H9 (cell line): ENCODE measurements at regions not wholly inside any gene's neighbourhood (a gene's known extent, or its start where the extent isn't known, plus 50 kb on each side); places are given as distances from the start of the nearest gene placed in this dataset.

ENCODE experiments used
- DNase-seq: peaks from one replicate; pipeline ENCODE4 v3.0.0-alpha.2; 2017
- H2AFZ ChIP-seq: one replicate; pipeline ENCODE4 v1.6.1; 2013; ENCODE audit warnings: mild to moderate bottlenecking, low read length, control low read depth, moderate library complexity
- H2AK5ac ChIP-seq: 2 replicates; pipeline ENCODE4 v1.6.1; 2013; ENCODE audit warnings: low read length, control low read depth, mixed read lengths; ENCODE audit not compliant: insufficient read length
- H2BK120ac ChIP-seq: one replicate; pipeline ENCODE4 v1.6.1; 2013; ENCODE audit warnings: low read depth, mild to moderate bottlenecking, low read length, control low read depth, inconsistent platforms; ENCODE audit not compliant: poor library complexity, severe bottlenecking
- H2BK12ac ChIP-seq: 2 replicates; pipeline ENCODE4 v1.6.1; 2013; ENCODE audit warnings: low read length, control low read depth, mixed read lengths, low read depth; ENCODE audit not compliant: insufficient read length
- H2BK15ac ChIP-seq: 2 replicates; pipeline ENCODE4 v1.6.1; 2013; ENCODE audit warnings: low read depth, low read length, control low read depth
- H2BK20ac ChIP-seq: one replicate; pipeline ENCODE4 v1.6.1; 2013; ENCODE audit warnings: low read depth, mild to moderate bottlenecking, low read length, control low read depth, inconsistent platforms; ENCODE audit not compliant: poor library complexity, severe bottlenecking
- H2BK5ac ChIP-seq: 2 replicates; pipeline ENCODE4 v1.6.1; 2013; ENCODE audit warnings: low read length, control low read depth, mixed read lengths; ENCODE audit not compliant: insufficient read length
- H3K14ac ChIP-seq: 2 replicates; pipeline ENCODE4 v1.6.1; 2013; ENCODE audit warnings: low read length, control low read depth; ENCODE audit not compliant: insufficient read depth
- H3K18ac ChIP-seq: 2 replicates; pipeline ENCODE4 v1.6.1; 2013; ENCODE audit warnings: low read depth, mild to moderate bottlenecking, mixed read lengths, low read length, control low read depth; ENCODE audit not compliant: insufficient read length
- H3K23ac ChIP-seq: 2 replicates; pipeline ENCODE4 v1.6.1; 2013; ENCODE audit warnings: low read length, control low read depth, mixed read lengths, low read depth; ENCODE audit not compliant: insufficient read length
- H3K23me2 ChIP-seq: 2 replicates; pipeline ENCODE4 v1.6.1; 2013; ENCODE audit warnings: low read depth, mild to moderate bottlenecking, mixed read lengths, low read length, control low read depth; ENCODE audit not compliant: insufficient read length, poor library complexity, severe bottlenecking
- H3K27ac ChIP-seq: 2 replicates; pipeline ENCODE4 v1.5.1; 2013; ENCODE audit warnings: low read length, control low read depth, mixed read lengths, low read depth; ENCODE audit not compliant: insufficient read length
- H3K27me3 ChIP-seq: 2 replicates; pipeline ENCODE4 v1.6.1; 2013; ENCODE audit warnings: low read length, control low read depth, inconsistent platforms; ENCODE audit not compliant: insufficient read depth
- H3K4ac ChIP-seq: 2 replicates; pipeline ENCODE4 v1.6.1; 2013; ENCODE audit warnings: low read depth, mild to moderate bottlenecking, control low read depth, inconsistent platforms, low read length, moderate library complexity
- H3K4me1 ChIP-seq: 2 replicates; pipeline ENCODE4 v1.6.1; 2013; ENCODE audit warnings: low read length, control low read depth, inconsistent platforms; ENCODE audit not compliant: insufficient read depth
- H3K4me2 ChIP-seq: 2 replicates; pipeline ENCODE4 v1.6.1; 2013; ENCODE audit warnings: low read length, control low read depth, mixed read lengths; ENCODE audit not compliant: insufficient read length, insufficient read depth
- H3K56ac ChIP-seq: 2 replicates; pipeline ENCODE4 v1.6.1; 2013; ENCODE audit warnings: low read depth, mild to moderate bottlenecking, mixed read lengths, low read length, control low read depth; ENCODE audit not compliant: insufficient read length
- H3K79me1 ChIP-seq: 2 replicates; pipeline ENCODE4 v1.6.1; 2013; ENCODE audit warnings: low read depth, mild to moderate bottlenecking, moderate library complexity, low read length, control low read depth, inconsistent platforms; ENCODE audit not compliant: insufficient read depth, poor library complexity, severe bottlenecking
- H3K79me2 ChIP-seq: 2 replicates; pipeline ENCODE4 v1.6.1; 2013; ENCODE audit warnings: low read length, control low read depth, inconsistent platforms; ENCODE audit not compliant: insufficient read depth
- H3K9ac ChIP-seq: 2 replicates; pipeline ENCODE4 v1.6.1; 2013; ENCODE audit warnings: low read length, control low read depth, mixed read lengths; ENCODE audit not compliant: insufficient read length; ENCODE audit errors: extremely low read depth
- H3K9me3 ChIP-seq: one replicate; pipeline ENCODE4 v1.6.1; 2013; ENCODE audit warnings: low read depth, low read length, inconsistent platforms; ENCODE audit not compliant: control insufficient read depth
- H3T11ph ChIP-seq: one replicate; pipeline ENCODE4 v1.6.1; 2013; ENCODE audit warnings: mild to moderate bottlenecking, low read length, control low read depth, inconsistent platforms
- H4K20me1 ChIP-seq: one replicate; pipeline ENCODE4 v1.6.1; 2013; ENCODE audit not compliant: control insufficient read depth, insufficient read length, insufficient read depth
- H4K5ac ChIP-seq: 2 replicates; pipeline ENCODE4 v1.6.1; 2013; ENCODE audit warnings: low read depth, mild to moderate bottlenecking, mixed read lengths, low read length, control low read depth; ENCODE audit not compliant: insufficient read length
- H4K8ac ChIP-seq: replicated peaks from 2 replicates; pipeline ENCODE4 v1.6.1; 2013; ENCODE audit warnings: low read length, control low read depth, mixed read lengths, low read depth; ENCODE audit not compliant: insufficient read length
- H4K91ac ChIP-seq: 2 replicates; pipeline ENCODE4 v1.6.1; 2013; ENCODE audit warnings: low read depth, mild to moderate bottlenecking, moderate library complexity, mixed read lengths, low read length, control low read depth; ENCODE audit not compliant: insufficient read length
- H3K27ac Mint-ChIP-seq, 3 experiments: 2 replicates in 2 of 3; 3 replicates in 1 of 3; pipeline ENCODE4 v1.8.0; 2020 to 2021; ENCODE audit warnings: mixed read lengths in 3 of 3, mild to moderate bottlenecking in 1 of 3, moderate library complexity in 1 of 3
- H3K27me3 Mint-ChIP-seq: 2 replicates; pipeline ENCODE4 v1.8.0; 2021; ENCODE audit warnings: low read depth, mild to moderate bottlenecking, moderate library complexity, mixed read lengths
- H3K36me3 Mint-ChIP-seq, 3 experiments: 2 replicates in 2 of 3; 3 replicates in 1 of 3; pipeline ENCODE4 v1.8.0; 2020 to 2021; ENCODE audit warnings: low read depth in 3 of 3, mixed read lengths in 3 of 3; ENCODE audit not compliant: insufficient read depth in 1 of 3
- H3K4me1 Mint-ChIP-seq, 2 experiments: 2 replicates each; pipeline ENCODE4 v1.8.0; 2020; ENCODE audit warnings: mixed read lengths in 2 of 2
- H3K4me3 Mint-ChIP-seq, 2 experiments: 2 replicates in 1 of 2; 3 replicates in 1 of 2; pipeline ENCODE4 v1.8.0; 2020 to 2021; ENCODE audit warnings: mild to moderate bottlenecking in 2 of 2, mixed read lengths in 2 of 2, moderate library complexity in 1 of 2
- H3K9me3 Mint-ChIP-seq, 2 experiments: 2 replicates in 1 of 2; 3 replicates in 1 of 2; pipeline ENCODE4 v1.8.0; 2020; ENCODE audit warnings: mild to moderate bottlenecking in 2 of 2, mixed read lengths in 2 of 2, moderate library complexity in 1 of 2
- CTCF ChIP-seq: fragments of 200-600 bp; sonication (generic); conservative IDR thresholded peaks from 3 replicates; pipeline ENCODE4 v1.8.0; 2021; ENCODE audit warnings: antibody characterized with exemption, mild to moderate bottlenecking
- WGBS: extraction: QIAGEN DNeasy Blood & Tissue Kit; methylation state at CpG from one replicate; pipeline ENCODE4 v1.1.7; 2013; ENCODE audit warnings: missing lambda C conversion rate, low lambda C conversion rate, mixed read lengths; ENCODE audit not compliant: insufficient read length; ENCODE audit errors: extremely low coverage; 5-methylcytosine and 5-hydroxymethylcytosine counted together

- H3K4me1 ChIP-seq: peaks cover 3% of the 10 kb centered on the region; the same call in 1 of the 2 replicates
- H2BK120ac ChIP-seq: no peak overlapping the region
- Mint-ChIP-seq H3K36me3 (no peaks in the 10 kb centered on the region; a peak in 1 of 7 replicates), H3K27ac (no peak overlapping the region), H3K9me3 (no peaks in the 10 kb centered on the region; a peak in 3 of 5 replicates), H3K27me3 (no peaks in the 10 kb centered on the region), H3K4me3 (no peak overlapping the region), H3K4me1 (peaks cover 0 to 5% of the 10 kb centered on the region in 2 experiments; a peak in 2 of 4 replicates)
- H4K20me1 ChIP-seq: no peaks in the 10 kb centered on the region
- H3T11ph ChIP-seq: no peak overlapping the region
- no peak overlapping the region for H3K4ac ChIP-seq
- no peak overlapping the region for H2BK15ac ChIP-seq
- H2BK12ac ChIP-seq: no peak overlapping the region
- H2AK5ac ChIP-seq: no peak overlapping the region
- H3K56ac ChIP-seq: no peak overlapping the region
- H2BK20ac ChIP-seq: no peak overlapping the region
- H3K14ac ChIP-seq: no peak overlapping the region
- H3K4me2 ChIP-seq: no peak overlapping the region
- DNase-seq: no peak
- H4K91ac ChIP-seq: no peak overlapping the region
- TF ChIP-seq CTCF: no peak
- H2AFZ ChIP-seq: no peak overlapping the region
- no peaks in the 10 kb centered on the region for H3K79me1 ChIP-seq
- no peak overlapping the region for H3K9ac ChIP-seq
- no peak overlapping the region for H2BK5ac ChIP-seq
- H4K5ac ChIP-seq: no peak overlapping the region
- H3K27ac ChIP-seq: no peak overlapping the region
- H3K18ac ChIP-seq: no peak overlapping the region
- no peaks in the 10 kb centered on the region for H3K9me3 ChIP-seq
- no CpG with 5 or more reads among the region's 3 CpGs for WGBS
- H3K23ac ChIP-seq: no peak overlapping the region
- no peaks in the 10 kb centered on the region for H3K23me2 ChIP-seq
- no peaks in the 10 kb centered on the region for H3K79me2 ChIP-seq
- no peak overlapping the region for H4K8ac ChIP-seq
- H3K27me3 ChIP-seq: no peaks in the 10 kb centered on the region; the same call in 1 of the 2 replicates
Measured at GRCh38 chr18:55147791-55148190, 188.5 kb upstream of the CCDC68 start.
